ENCODE measurements at regions not wholly inside any gene's neighbourhood (a gene's known extent, or its start where the extent isn't known, plus 50 kb on each side); places are given as distances from the start of the nearest gene placed in this dataset.

- TF ChIP-seq POLR2A (IDR thresholded peaks at IDR 0.05) (no peak), CTCF (IDR thresholded peaks at IDR 0.05) (no peak)
These were observed 1449.4 kb downstream of the LRFN5 start for GRCh38 chr14:43056106-43056505.
